Neural cell (in vitro differentiated cells): ENCODE measurements at regions not wholly inside any gene's neighbourhood (a gene's known extent, or its start where the extent isn't known, plus 50 kb on each side); places are given as distances from the start of the nearest gene placed in this dataset.

ENCODE experiments used
- H2AFZ ChIP-seq: fragments of 200-600, 300-800 bp; sonication (generic), shearing (Covaris generic); 2 replicates; pipeline ENCODE4 v1.6.0; 2014; ENCODE audit warnings: low read depth, mild to moderate bottlenecking, antibody characterized with exemption, low read length, moderate library complexity
- H3F3A ChIP-seq: fragments of 200-600 bp; shearing (Covaris generic); 2 replicates; pipeline ENCODE4 v1.6.1; 2016; ENCODE audit warnings: mild to moderate bottlenecking, moderate library complexity, mixed read lengths, antibody characterized with exemption, low read length; ENCODE audit not compliant: insufficient read depth, poor library complexity, severe bottlenecking
- H3K27ac ChIP-seq: fragments of 200-600, 300-800 bp; sonication (generic), shearing (Covaris generic); 2 replicates; pipeline ENCODE4 v1.5.1; 2014; ENCODE audit warnings: mild to moderate bottlenecking, low read length, moderate library complexity
- H3K27me3 ChIP-seq: fragments of 300-800, 200-600 bp; sonication (generic), shearing (Covaris generic); 2 replicates; pipeline ENCODE4 v1.6.0; 2014; ENCODE audit warnings: mild to moderate bottlenecking, low read depth, low read length, moderate library complexity; ENCODE audit not compliant: insufficient read depth
- H3K36me3 ChIP-seq: fragments of 300-800, 200-600 bp; sonication (generic), shearing (Covaris generic); 2 replicates; pipeline ENCODE4 v1.5.1; 2014; ENCODE audit warnings: mild to moderate bottlenecking, antibody characterized with exemption, low read length, moderate library complexity; ENCODE audit not compliant: insufficient read depth
- H3K4me2 ChIP-seq: fragments of 300-800, 200-600 bp; sonication (generic), shearing (Covaris generic); 2 replicates; pipeline ENCODE4 v1.6.0; 2014; ENCODE audit warnings: mild to moderate bottlenecking, low read length
- H3K4me3 ChIP-seq: fragments of 300-800, 200-600 bp; sonication (generic), shearing (Covaris generic); 2 replicates; pipeline ENCODE4 v1.5.1; 2014; ENCODE audit warnings: mild to moderate bottlenecking, low read length, moderate library complexity
- H3K79me2 ChIP-seq: fragments of 200-600 bp; shearing (Covaris generic); replicated peaks from 2 replicates; pipeline ENCODE4 v1.6.0; 2014; ENCODE audit warnings: mild to moderate bottlenecking, low read length, moderate library complexity; ENCODE audit not compliant: insufficient read depth
- H3K9ac ChIP-seq: fragments of 300-800, 200-600 bp; sonication (generic), shearing (Covaris generic); 2 replicates; pipeline ENCODE4 v1.6.1; 2016; ENCODE audit warnings: mild to moderate bottlenecking, low read length, mixed read lengths
- H3K9me2 ChIP-seq: fragments of 200-600 bp; shearing (Covaris generic); 2 replicates; pipeline ENCODE4 v1.6.1; 2016; ENCODE audit warnings: mild to moderate bottlenecking, low read length, mixed read lengths; ENCODE audit not compliant: insufficient read depth
- H3K9me3 ChIP-seq: fragments of 200-600, 300-800 bp; sonication (generic), shearing (Covaris generic); 2 replicates; pipeline ENCODE4 v1.6.1; 2016; ENCODE audit warnings: mild to moderate bottlenecking, mixed run types, low read length, moderate library complexity, mixed read lengths
- H4K20me1 ChIP-seq: fragments of 200-600 bp; shearing (Covaris generic); 2 replicates; pipeline ENCODE4 v1.6.1; 2016; ENCODE audit warnings: mild to moderate bottlenecking, mixed run types; ENCODE audit not compliant: insufficient read depth
- CTCF ChIP-seq: fragments of 450-650 bp; IDR thresholded peaks from 2 replicates; pipeline ENCODE4 v1.5.1; 2014; ENCODE audit warnings: antibody characterized with exemption, mild to moderate bottlenecking, moderate library complexity; ENCODE audit not compliant: poor library complexity, severe bottlenecking
- EP300 ChIP-seq: fragments of 450-650 bp; conservative IDR thresholded peaks from 2 replicates; pipeline ENCODE4 v1.6.1; 2014; ENCODE audit warnings: antibody characterized with exemption, mild to moderate bottlenecking, moderate library complexity; ENCODE audit not compliant: poor library complexity, severe bottlenecking
- EZH2 ChIP-seq: fragments of 200-600, 300-800 bp; shearing (Covaris generic), sonication (generic); IDR thresholded peaks from 2 replicates; pipeline ENCODE4 v1.6.1; 2014; ENCODE audit warnings: antibody characterized with exemption, low read length, borderline replicate concordance, mild to moderate bottlenecking; ENCODE audit not compliant: insufficient read depth, poor library complexity, severe bottlenecking
- MXI1 ChIP-seq: fragments of 450-650 bp; conservative IDR thresholded peaks from 2 replicates; pipeline ENCODE4 v1.6.1; 2014; ENCODE audit warnings: antibody characterized with exemption, mild to moderate bottlenecking; ENCODE audit not compliant: poor library complexity, severe bottlenecking
- POLR2AphosphoS5 ChIP-seq: IDR thresholded peaks from 2 replicates; pipeline ENCODE4 v1.6.1; 2012
- RAD21 ChIP-seq: fragments of 450-650 bp; conservative IDR thresholded peaks from 2 replicates; pipeline ENCODE4 v1.6.1; 2014; ENCODE audit warnings: antibody characterized with exemption, mild to moderate bottlenecking, moderate library complexity
- REST ChIP-seq: IDR thresholded peaks from 2 replicates; pipeline ENCODE4 v1.6.1; 2012; ENCODE audit warnings: borderline replicate concordance
- SMC3 ChIP-seq: fragments of 450-650 bp; conservative IDR thresholded peaks from 2 replicates; pipeline ENCODE4 v1.6.1; 2014; ENCODE audit warnings: antibody characterized with exemption, mild to moderate bottlenecking, moderate library complexity; ENCODE audit not compliant: poor library complexity
- TAF1 ChIP-seq: IDR thresholded peaks from 2 replicates; pipeline ENCODE4 v1.6.1; 2012; ENCODE audit warnings: low read depth

- Histone ChIP-seq H4K20me1 (no peaks in the 10 kb centered on the region), H3K79me2 (no peaks in the 10 kb centered on the region), H3K9me2 (no peaks in the 10 kb centered on the region), H2AFZ (no peak overlapping the region), H3K36me3 (no peaks in the 10 kb centered on the region), H3K9ac (no peak overlapping the region), H3F3A (no peaks in the 10 kb centered on the region), H3K9me3 (no peaks in the 10 kb centered on the region), H3K4me3 (no peak overlapping the region), H3K27me3 (no peaks in the 10 kb centered on the region), H3K27ac (no peak overlapping the region), H3K4me2 (no peak overlapping the region)
- TF ChIP-seq MXI1 (no peak), RAD21 (no peak), POLR2AphosphoS5 (no peak), TAF1 (no peak), EZH2 (no peak), SMC3 (no peak), EP300 (no peak), CTCF (no peak), REST (no peak)
These were observed 418.7 kb upstream of the KIF2A start for GRCh38 chr5:61887271-61887670.

GRCh38 chr5:61894046-61894445 lies 412.0 kb upstream of the KIF2A start:
- H3K27me3 ChIP-seq: no peaks in the 10 kb centered on the region
- H3K9me3 ChIP-seq: no peaks in the 10 kb centered on the region
- no peak overlapping the region for H3K9ac ChIP-seq
- no peak overlapping the region for H3K4me3 ChIP-seq
- H3K79me2 ChIP-seq: no peaks in the 10 kb centered on the region
- no peak overlapping the region for H2AFZ ChIP-seq
- no peaks in the 10 kb centered on the region for H4K20me1 ChIP-seq
- H3F3A ChIP-seq: no peaks in the 10 kb centered on the region
- no peak overlapping the region for H3K4me2 ChIP-seq
- no peak overlapping the region for H3K27ac ChIP-seq
- no peaks in the 10 kb centered on the region for H3K36me3 ChIP-seq
- no peak for TF ChIP-seq EZH2
- no peaks in the 10 kb centered on the region for H3K9me2 ChIP-seq

GRCh38 chr5:61896811-61897210 lies 409.2 kb upstream of the KIF2A start:
- Histone ChIP-seq H3K79me2 (no peaks in the 10 kb centered on the region), H3K9ac (no peak overlapping the region), H3K27ac (no peak overlapping the region), H3K27me3 (no peaks in the 10 kb centered on the region), H3K9me2 (no peaks in the 10 kb centered on the region), H3K4me3 (no peak overlapping the region), H3F3A (no peaks in the 10 kb centered on the region), H2AFZ (no peak overlapping the region), H3K4me2 (no peak overlapping the region), H4K20me1 (no peaks in the 10 kb centered on the region), H3K9me3 (no peaks in the 10 kb centered on the region), H3K36me3 (no peaks in the 10 kb centered on the region)
- TF ChIP-seq MXI1: no peak
- no peak for TF ChIP-seq SMC3
